Neural progenitor cell (in vitro differentiated cells): ENCODE measurements at regions not wholly inside any gene's neighbourhood (a gene's known extent, or its start where the extent isn't known, plus 50 kb on each side); places are given as distances from the start of the nearest gene placed in this dataset.

ENCODE experiments used
- EZH2 ChIP-seq: fragments of 200-600 bp; sonication (generic); IDR thresholded peaks from 2 replicates; pipeline ENCODE4 v1.6.1; 2017; ENCODE audit warnings: antibody characterized with exemption, mild to moderate bottlenecking, moderate library complexity
- TF ChIP-seq, protein P1 (sequence below): fragments of 200-600 bp; sonication (generic); IDR thresholded peaks from 2 replicates; pipeline ENCODE4 v1.5.1; 2017; ENCODE audit warnings: antibody characterized with exemption, mild to moderate bottlenecking

DNA sequence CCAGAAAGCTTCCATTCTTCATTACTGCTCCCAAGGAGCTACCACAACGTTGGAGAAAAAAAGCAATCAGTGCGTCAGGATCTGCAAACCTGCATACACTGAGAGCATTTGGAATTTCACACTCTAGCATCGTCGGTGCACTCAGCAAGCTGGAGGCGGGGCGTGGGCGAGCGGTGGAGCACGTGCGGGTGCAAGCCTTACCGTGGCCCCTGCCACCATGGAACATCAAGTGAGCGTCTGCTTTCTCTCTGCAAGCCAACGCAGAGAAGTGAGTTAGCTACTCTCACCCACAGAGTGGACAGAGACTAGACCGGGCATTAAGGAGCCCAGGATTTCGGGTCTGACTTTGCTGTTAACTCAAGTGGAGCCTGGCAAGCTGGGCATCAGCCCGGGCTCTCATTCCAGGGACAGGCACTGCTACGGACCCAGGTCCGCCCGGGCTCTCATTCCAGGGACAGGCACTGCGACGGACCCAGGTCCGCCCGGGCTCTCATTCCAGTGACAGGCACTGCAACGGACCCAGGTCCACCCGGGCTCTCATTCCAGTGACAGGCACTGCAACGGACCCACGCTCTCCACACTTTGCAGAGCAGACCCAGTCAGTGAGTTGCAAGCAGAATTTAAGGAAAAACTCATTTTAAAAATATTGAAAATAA lies 124.1 kb upstream of the SPACA7 start:
- no peak for TF ChIP-seq EZH2
- TF ChIP-seq, protein P1, sequence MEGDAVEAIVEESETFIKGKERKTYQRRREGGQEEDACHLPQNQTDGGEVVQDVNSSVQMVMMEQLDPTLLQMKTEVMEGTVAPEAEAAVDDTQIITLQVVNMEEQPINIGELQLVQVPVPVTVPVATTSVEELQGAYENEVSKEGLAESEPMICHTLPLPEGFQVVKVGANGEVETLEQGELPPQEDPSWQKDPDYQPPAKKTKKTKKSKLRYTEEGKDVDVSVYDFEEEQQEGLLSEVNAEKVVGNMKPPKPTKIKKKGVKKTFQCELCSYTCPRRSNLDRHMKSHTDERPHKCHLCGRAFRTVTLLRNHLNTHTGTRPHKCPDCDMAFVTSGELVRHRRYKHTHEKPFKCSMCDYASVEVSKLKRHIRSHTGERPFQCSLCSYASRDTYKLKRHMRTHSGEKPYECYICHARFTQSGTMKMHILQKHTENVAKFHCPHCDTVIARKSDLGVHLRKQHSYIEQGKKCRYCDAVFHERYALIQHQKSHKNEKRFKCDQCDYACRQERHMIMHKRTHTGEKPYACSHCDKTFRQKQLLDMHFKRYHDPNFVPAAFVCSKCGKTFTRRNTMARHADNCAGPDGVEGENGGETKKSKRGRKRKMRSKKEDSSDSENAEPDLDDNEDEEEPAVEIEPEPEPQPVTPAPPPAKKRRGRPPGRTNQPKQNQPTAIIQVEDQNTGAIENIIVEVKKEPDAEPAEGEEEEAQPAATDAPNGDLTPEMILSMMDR, result no peak
